Tibial artery (tissue), 4 donors: ENCODE measurements at regions not wholly inside any gene's neighbourhood (a gene's known extent, or its start where the extent isn't known, plus 50 kb on each side); places are given as distances from the start of the nearest gene placed in this dataset.
"Not testable (repeated sequence)": the region's sequence is repeated elsewhere in the genome, so short reads cannot be mapped to it uniquely, and the experiment has no call there.

Experiments
- DNase-seq, 2 donors: peaks; one replicate each; pipeline ENCODE4 v3.0.0-alpha.2; 2019
- H3K27ac ChIP-seq, 2 donors: fragments of 200-600 bp; sonication (generic) in 1 of 2; 1 replicate in 1 of 2; 2 replicates in 1 of 2; pipeline ENCODE4 v1.5.1; 2018 to 2019; ENCODE audit warnings: mild to moderate bottlenecking in 1 of 2
- H3K27me3 ChIP-seq, 2 donors: fragments of 200-600 bp; sonication (generic) in 1 of 2; one replicate each; pipeline versions ENCODE4 v1.5.1 to v1.6.0; 2016 to 2019
- H3K36me3 ChIP-seq, 3 donors: fragments of 200-600 bp; sonication (generic) in 2 of 3; one replicate each; pipeline ENCODE4 v1.5.1; 2016 to 2019; ENCODE audit warnings: mild to moderate bottlenecking in 2 of 3
- H3K4me1 ChIP-seq, 4 donors: fragments of 200-600 bp; sonication (generic) in 2 of 4; 1 replicate in 3 of 4; 2 replicates in 1 of 4; pipeline ENCODE4 v1.5.1; 2016 to 2019
- H3K4me3 ChIP-seq, 2 donors: fragments of 200-600 bp; sonication (generic) in 1 of 2; 1 replicate in 1 of 2; 2 replicates in 1 of 2; pipeline ENCODE4 v1.5.1; 2018 to 2019; ENCODE audit warnings: mild to moderate bottlenecking in 2 of 2
- H3K9me3 ChIP-seq, 3 donors: fragments of 200-600 bp; sonication (generic) in 1 of 3; one replicate each; pipeline ENCODE4 v1.5.1; 2016 to 2019
- CTCF ChIP-seq, 2 experiments: fragments of 200-600 bp in 1 of 2; fragments of 450-650 bp in 1 of 2; IDR thresholded peaks; one replicate each; pipeline ENCODE4 v1.5.1; 2017 to 2019; ENCODE audit warnings: antibody characterized with exemption in 2 of 2, mild to moderate bottlenecking in 1 of 2, moderate library complexity in 1 of 2
- intact Hi-C: fragments of 100-400 bp; cut with DNase I; formaldehyde crosslinking; loops from one replicate; pipeline ENCODE4 v1.15.0; 2023; ENCODE audit warnings: low total_unique reads

DNA sequence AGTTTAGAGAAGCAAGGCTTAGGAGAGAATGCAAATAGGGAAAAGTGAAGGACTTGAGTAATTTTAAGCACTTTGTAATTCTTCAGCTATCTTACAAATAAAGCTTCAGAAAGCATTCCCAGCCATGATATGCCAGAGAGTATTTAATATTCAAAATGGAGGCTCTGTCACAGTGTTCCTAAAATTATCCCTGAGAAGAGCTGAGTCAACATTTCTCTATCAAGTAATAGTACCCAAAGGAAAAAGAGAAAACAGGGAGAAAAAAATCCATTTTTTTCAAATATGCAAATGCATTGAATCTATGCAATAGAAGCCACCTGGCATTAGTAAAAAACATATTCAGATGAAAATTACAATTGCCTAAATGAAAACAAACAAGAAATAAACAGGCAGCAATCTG, 392.6 kb upstream of the FAM174A start:
- H3K4me1 ChIP-seq = no peaks in the 10 kb centered on the region
- no peaks in the 10 kb centered on the region for H3K9me3 ChIP-seq
- H3K27me3 ChIP-seq = no peaks in the 10 kb centered on the region
- TF ChIP-seq CTCF (IDR thresholded peaks at IDR 0.05) = no peak
- H3K4me3 ChIP-seq = no peak overlapping the region
- intact Hi-C loops = no loop called here
- no peak overlapping the region for H3K27ac ChIP-seq
- no peak for DNase-seq
- no peaks in the 10 kb centered on the region for H3K36me3 ChIP-seq

- no peaks in the 10 kb centered on the region for H3K36me3 ChIP-seq
- no peak for DNase-seq
- intact Hi-C loops = no loop called here
- H3K27me3 ChIP-seq = no peaks in the 10 kb centered on the region
- no peak for TF ChIP-seq CTCF (IDR thresholded peaks at IDR 0.05)
- no peaks in the 10 kb centered on the region for H3K4me1 ChIP-seq
- H3K27ac ChIP-seq = no peak overlapping the region
- H3K4me3 ChIP-seq = no peak overlapping the region
- H3K9me3 ChIP-seq = no peaks in the 10 kb centered on the region
These were observed 404.0 kb upstream of the FAM174A start for GRCh38 chr5:100131161-100131560.

DNA sequence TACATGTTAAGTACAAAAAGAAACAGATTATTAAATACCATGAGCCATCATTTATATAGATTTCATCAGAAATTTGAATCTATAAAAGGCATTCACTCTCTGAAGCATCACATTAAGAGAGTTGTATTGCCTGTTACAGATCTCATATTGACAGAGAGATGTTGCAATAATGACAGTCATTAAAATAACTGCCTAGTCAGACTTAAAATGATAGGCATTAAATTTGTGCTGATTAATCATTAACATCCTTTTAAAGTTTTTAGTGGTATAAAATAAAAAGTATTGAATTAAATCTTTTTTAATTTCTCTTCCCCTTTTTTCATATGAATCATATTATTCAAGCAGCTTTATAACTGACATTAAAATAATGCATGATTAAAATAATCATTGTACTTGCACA, 404.9 kb upstream of the FAM174A start:
- Histone ChIP-seq H3K4me1 (no peaks in the 10 kb centered on the region), H3K27me3 (no peaks in the 10 kb centered on the region), H3K9me3 (no peaks in the 10 kb centered on the region), H3K36me3 (no peaks in the 10 kb centered on the region), H3K4me3 (no peak overlapping the region), H3K27ac (no peak overlapping the region)
- no peak for TF ChIP-seq CTCF (IDR thresholded peaks at IDR 0.05)
- intact Hi-C loops = no loop called here
- no peak for DNase-seq

DNA sequence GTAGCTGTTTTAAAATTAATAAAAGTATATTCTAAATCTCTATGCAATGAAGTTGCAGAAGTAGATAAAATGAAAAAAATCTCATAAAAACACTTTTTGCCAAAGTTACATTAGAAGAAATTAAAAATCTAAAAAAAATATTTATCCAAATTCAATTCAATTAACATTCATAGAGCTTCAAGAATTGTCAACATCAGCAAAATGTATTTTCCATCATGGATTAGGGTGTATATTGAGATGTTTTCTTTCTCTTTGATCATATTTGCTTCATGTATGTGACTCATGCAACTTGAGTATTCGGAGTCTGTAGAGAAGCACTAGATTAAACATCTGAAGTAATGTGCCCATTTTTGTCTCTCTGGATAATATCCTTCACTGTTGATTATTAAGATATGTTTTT, 415.3 kb upstream of the FAM174A start:
- Histone ChIP-seq H3K36me3 (no peaks in the 10 kb centered on the region), H3K4me1 (no peaks in the 10 kb centered on the region), H3K27me3 (no peaks in the 10 kb centered on the region), H3K9me3 (no peaks in the 10 kb centered on the region), H3K4me3 (no peak overlapping the region), H3K27ac (no peak overlapping the region)
- no peak for TF ChIP-seq CTCF (IDR thresholded peaks at IDR 0.05)
- intact Hi-C loops = no loop called here
- no peak for DNase-seq

- no peak for DNase-seq
- Histone ChIP-seq H3K4me1 (no peaks in the 10 kb centered on the region), H3K27ac (no peak overlapping the region), H3K36me3 (no peaks in the 10 kb centered on the region), H3K9me3 (peaks cover 0 to 4% (median 0%) of the 10 kb centered on the region in 3 donors), H3K4me3 (no peak overlapping the region), H3K27me3 (no peaks in the 10 kb centered on the region)
- TF ChIP-seq CTCF (IDR thresholded peaks at IDR 0.05) = no peak
- intact Hi-C loops = no loop called here
These were observed 424.7 kb upstream of the FAM174A start for GRCh38 chr5:100110497-100110896.

DNA sequence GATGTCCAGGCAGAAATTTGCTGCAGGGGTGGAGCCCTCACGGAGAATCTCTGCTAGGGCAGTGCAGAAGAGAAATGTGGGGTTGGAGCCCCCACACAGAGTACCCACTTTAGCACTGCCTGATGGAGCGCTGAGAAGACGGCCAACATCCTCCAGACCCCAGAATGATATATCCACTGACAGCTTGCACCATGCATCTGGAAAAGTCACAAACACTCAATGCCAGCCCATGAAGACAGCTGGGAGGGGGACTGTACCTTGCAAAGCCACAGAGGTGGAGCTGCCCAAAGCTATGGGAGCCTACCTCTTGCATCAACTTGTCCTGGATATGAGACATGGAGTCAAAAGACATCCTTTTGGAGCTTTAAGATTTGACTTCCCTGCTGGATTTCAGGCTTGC, 426.3 kb upstream of the FAM174A start:
- intact Hi-C loops = no loop called here
- H3K27me3 ChIP-seq = no peaks in the 10 kb centered on the region
- peaks cover 0 to 4% (median 0%) of the 10 kb centered on the region in 3 donors for H3K9me3 ChIP-seq
- no peak for TF ChIP-seq CTCF (IDR thresholded peaks at IDR 0.05)
- H3K27ac ChIP-seq = no peak overlapping the region
- H3K4me1 ChIP-seq = no peaks in the 10 kb centered on the region
- no peak for DNase-seq
- no peaks in the 10 kb centered on the region for H3K36me3 ChIP-seq
- H3K4me3 ChIP-seq = no peak overlapping the region

GRCh38 chr5:100103592-100104119, 431.5 kb upstream of the FAM174A start:
- intact Hi-C loops, H3K36me3 ChIP-seq, H3K9me3 ChIP-seq: not testable (repeated sequence)

DNA sequence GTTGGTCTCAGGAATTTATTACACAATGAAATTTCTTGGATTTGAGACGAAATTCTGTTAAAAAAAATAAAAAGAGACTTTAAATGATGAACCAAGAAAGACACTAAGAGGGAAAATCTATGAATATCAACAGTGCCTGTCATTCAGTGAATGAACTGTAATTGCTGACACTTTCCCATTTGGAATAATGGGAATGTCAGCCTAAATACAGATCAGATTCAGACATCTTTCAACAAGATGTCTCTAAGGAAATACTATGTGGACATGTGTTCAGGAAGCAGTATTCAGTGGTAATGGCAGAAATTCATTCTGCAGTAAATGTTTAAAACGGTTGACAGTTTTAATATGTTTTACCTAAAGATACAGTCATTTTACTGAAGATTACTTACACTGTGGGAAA, 433.7 kb upstream of the FAM174A start:
- H3K4me3 ChIP-seq, intact Hi-C loops, DNase-seq, H3K36me3 ChIP-seq, H3K27me3 ChIP-seq, H3K27ac ChIP-seq, H3K9me3 ChIP-seq, H3K4me1 ChIP-seq: not testable (repeated sequence)

More at GRCh38 chr5:100103592-100104119, 431.5 kb upstream of the FAM174A start:
- H3K27ac ChIP-seq, H3K27me3 ChIP-seq, DNase-seq, H3K4me1 ChIP-seq, H3K4me3 ChIP-seq: not testable (repeated sequence)

- DNase-seq, H3K9me3 ChIP-seq, H3K27me3 ChIP-seq, H3K4me1 ChIP-seq, H3K4me3 ChIP-seq, H3K36me3 ChIP-seq, H3K27ac ChIP-seq, intact Hi-C loops: not testable (repeated sequence)
These were observed 438.8 kb upstream of the FAM174A start for GRCh38 chr5:100096328-100096727.
